ENCODE measurements at regions not wholly inside any gene's neighbourhood (a gene's known extent, or its start where the extent isn't known, plus 50 kb on each side); places are given as distances from the start of the nearest gene placed in this dataset.
"Not testable (repeated sequence)": the region's sequence is repeated elsewhere in the genome, so short reads cannot be mapped to it uniquely, and the experiment has no call there.

DNA sequence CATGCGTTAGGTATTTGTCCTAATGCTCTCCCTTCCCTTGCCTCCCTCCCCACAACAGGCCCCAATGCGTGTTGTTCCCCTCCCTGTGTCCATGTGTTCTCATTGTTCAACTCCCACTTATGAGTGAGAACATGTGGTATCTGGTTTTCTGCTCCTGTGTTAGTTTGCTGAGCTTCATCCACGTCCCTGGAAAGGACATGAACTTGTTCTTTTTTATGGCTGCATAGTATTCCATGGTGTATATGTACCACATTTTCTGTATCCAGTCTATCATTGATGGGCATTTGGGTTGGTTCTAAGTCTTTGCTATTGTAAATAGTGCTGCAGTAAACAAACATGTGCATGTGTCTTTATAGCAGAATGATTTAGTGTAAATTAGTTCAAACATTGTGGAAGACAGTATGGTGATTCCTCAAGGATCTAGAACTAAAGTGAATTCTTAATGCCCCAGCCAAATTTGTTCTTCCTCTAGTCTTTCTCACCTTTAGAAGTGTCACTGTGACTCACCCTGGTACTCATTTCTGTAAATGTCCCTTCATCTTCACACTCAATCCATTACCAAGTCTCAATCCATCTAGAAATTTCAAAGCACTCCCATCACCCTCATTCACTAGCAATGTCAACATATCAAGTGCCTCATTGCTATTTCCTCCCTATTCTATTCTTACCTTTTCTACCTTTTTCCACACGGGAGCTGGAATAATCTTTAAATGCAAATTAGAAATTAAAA lies 123.9 kb downstream of the MREG start:
- not testable (repeated sequence) for DNase-seq

DNA sequence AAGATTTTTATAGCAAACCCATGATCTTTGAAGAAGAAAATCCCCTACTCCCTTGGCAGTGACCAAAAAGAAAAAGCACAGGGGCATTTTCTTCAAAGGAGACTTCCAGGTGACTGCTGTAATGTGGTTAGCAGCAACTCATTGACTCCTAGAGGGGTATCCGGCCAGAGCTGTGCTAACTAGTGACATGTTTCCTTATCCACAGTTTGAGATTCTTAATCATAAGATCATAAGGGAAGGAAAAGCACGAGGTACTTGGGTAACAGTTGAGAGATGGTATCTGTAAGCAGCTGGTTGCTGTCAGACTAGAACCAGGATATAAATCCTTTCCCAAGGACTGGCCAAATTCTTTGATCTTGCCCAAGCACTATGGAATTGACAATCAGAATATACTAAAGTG lies 124.7 kb downstream of the MREG start:
- no peak for DNase-seq

DNA sequence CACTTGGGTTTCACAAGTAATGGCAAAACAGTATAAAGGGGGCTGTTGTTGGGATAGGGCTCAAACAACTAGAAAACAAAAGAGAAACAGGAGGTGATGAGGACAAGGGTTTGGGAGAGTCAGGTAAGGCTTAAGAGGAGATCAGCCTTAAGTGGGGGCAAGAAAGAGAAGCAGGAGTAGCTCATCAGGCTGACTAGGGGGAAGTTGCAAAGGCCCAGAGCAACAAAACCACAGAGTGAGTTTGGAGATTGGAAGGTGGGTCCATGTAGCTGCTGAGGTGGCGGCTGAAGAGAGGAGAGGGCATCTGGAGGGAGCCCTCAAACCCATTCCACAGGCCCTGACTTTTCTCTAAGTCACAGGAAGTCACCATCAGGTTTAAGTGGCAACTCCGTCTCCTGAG lies 126.0 kb downstream of the MREG start:
- DNase-seq: no peak

DNA sequence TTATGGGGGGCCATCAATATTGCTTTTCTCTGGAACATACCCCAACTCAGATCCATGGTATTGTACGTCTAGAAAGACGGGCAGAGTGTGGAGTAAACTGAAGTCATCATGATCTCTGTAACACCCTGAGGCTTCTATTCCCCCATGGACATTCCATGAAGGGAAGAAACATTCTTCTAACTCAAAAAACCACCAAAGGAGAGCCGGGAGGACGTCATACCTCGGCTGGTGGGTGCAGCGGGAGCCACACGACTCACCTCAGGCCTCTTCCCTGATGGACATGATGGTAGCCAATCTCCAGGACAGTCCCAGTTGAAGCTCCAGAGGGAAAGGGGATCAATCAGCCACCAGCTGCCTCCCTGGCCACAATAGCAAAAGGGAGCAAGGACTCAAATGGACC lies 127.3 kb downstream of the MREG start:
- DNase-seq: no peak

DNA sequence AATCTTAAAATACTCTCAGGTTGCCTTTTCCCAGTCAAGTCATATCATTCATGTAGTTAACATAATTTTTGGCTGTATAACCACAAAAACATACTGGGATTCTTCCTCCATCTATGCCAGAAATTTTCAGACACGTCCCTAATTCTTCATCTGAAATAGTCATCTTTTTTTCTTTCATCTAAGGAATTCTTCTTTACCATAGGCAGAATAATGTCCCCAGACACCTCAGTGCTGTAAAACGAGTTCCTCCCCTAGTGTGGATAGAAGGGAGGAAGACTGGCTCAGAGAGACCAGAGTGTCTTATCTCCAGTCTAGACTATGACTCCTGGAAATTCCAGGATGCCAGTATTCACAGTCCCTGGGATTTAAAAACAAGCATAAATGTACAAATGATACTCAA lies 127.8 kb downstream of the MREG start:
- no peak for DNase-seq

DNA sequence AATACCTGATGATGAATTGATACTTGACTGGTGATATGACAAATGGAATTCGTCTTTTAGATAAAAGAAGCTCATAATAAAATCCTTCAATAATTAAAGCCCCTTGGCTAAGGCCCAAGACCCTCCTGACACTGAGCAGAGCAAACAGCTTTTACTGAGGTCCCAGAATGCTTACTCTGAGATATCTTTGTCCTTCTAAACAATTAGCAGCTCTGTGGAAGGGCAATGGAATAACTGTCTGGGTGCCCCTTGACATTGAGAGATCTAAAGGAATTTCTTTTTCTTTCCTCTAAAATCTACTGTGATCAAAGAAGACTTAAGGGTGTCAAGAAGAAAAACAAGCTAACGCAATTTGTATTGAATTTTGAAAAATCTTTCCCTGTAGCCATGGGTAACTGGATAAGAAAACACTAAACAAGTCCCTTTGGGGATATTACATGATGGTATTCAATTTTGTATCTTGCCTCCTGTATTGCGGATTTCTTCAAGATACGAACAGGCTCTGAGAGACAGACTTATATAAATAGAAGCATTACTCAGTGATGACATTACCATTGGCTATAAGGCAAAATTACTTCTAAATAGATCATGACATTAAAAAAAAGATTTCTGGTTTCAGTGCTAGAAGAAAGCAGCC lies 128.8 kb downstream of the MREG start:
- DNase-seq: no peak

DNA sequence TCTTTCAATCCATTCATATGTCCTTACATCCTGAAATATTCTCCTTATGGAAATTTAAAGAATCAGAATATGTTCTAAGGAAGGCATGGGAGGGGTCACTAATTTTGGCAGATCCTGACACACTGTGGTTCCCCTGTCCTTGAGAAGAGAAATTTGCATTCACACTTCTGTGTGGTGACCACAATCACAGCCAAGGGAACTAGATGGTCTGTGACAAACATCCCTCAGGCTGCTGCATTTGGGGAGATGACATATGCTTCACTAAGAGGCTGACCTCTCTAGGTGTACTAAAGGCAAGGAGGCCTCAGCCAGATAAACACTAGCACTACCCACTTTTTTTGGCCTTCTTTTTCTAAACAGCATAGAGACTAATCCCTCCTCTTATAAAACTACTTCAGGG lies 129.6 kb downstream of the MREG start:
- no peak for DNase-seq

DNA sequence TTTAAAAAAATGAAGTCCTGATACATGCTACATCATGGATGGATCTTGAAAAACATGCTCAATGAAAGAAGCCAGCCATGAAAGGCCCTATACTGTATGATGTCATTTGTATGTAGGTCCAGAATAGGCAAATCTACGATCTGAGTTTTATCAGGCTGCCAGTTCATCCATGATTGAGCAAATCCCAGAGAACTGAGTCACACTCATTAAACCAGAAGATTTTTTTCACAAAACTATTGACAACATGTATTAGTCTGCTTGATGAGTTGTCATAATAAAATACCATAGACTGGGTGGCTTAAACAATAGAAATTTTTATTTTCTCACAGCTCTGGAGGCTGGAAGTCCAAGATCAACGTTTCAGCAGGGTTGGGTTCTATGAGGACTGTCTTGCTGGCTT lies 130.7 kb downstream of the MREG start:
- DNase-seq: no peak

DNA sequence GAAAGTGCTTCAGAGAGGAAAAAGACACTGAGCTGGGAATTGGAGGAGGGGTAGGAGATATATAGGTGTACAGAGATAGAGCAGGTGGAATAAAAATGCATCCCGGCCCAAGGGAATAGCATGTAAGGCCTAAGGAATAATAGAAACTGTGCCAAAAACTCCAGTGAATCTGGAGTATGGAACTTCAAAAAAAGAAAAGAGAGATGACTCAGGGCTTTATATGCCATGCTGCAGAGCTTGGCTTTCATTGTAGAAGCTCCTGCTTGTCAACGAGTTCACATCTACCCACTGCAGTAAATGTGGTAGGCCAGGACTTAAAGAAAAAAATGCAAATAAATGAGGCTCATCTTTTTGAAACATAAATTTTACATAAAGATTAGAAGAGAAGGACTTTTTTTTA lies 131.8 kb downstream of the MREG start:
- DNase-seq: no peak

DNA sequence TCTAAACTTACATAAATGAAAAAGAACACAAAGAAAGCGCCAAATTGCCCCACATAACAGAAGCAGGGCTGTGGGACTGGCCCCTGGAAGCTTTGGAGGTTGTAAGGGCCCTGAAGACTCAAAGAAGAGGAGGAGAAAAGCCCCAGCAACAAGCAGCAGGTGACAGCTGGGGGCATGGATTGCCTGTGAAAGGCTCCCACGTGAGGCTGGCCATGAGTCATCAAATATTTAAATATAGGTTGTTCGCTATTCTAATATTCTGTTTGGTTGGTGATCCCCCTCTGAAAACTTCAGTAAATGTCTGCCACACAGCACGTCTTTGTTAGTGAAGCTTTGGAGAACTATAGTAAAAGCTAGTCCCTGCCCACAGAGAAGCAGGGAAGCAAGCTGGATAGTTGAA lies 132.4 kb downstream of the MREG start:
- no peak for DNase-seq

DNA sequence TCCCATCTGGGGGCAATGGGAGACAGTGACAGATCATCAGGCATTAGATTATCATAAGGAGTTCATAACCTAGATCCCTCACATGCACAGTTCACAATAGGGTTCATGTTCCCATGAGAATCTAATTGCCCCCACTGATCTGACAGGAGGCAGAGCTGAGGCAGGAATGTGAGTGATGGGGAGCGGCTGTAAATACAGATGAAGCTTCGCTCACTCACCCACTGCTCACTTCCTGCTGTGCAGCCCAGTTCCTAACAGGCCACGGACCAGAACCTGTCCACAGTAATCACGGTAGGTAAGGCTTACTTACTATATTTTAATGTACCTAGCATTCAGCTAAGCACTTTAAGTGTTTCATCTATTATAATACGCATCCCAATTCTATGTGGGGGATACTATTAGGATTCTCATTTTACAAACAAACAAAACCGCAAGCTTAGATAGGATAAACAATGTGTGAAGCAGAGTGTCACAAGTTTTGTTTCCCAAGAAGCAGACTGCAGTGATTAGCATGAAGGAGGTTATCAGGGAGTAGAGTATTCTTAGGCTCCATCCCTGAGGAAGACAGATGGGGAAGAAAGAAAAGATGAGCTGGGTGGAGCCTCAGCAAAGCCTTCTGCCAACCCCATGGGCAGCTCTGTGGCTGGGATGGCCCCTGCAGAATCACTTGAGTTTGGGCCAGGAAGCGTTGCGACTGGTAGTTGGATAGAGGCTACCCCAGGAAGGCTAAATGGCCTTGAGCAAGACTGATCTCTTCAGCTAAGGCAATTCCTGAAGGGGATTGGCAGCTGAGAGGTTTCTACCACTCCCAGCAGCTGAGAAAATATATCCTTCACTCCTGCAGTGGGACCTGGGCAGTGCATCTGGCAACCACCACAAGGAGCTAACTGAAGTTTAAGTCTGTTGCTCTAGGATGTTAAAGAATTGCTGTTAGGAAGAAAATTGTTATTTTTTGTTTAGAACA lies 133.1 kb downstream of the MREG start:
- DNase-seq: no peak

DNA sequence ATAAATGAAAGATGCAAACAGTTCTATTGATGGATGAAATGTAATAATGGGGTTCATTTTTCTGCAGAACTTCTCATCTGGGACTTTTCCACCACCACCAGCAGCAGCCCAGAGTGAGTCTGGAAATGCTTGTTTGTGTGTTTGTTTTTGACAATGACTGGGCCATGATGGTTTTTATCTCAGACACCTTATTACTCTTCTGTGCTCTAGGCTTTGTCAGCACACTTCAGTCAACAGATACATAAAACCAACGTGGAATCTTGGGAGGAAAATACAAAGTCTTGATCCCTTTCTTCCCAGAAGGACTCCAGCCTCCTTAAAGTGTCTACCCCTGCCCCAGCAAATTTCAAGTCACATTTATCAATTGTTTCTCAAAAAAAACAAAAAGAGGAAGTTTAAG lies 134.0 kb downstream of the MREG start:
- DNase-seq: no peak

DNA sequence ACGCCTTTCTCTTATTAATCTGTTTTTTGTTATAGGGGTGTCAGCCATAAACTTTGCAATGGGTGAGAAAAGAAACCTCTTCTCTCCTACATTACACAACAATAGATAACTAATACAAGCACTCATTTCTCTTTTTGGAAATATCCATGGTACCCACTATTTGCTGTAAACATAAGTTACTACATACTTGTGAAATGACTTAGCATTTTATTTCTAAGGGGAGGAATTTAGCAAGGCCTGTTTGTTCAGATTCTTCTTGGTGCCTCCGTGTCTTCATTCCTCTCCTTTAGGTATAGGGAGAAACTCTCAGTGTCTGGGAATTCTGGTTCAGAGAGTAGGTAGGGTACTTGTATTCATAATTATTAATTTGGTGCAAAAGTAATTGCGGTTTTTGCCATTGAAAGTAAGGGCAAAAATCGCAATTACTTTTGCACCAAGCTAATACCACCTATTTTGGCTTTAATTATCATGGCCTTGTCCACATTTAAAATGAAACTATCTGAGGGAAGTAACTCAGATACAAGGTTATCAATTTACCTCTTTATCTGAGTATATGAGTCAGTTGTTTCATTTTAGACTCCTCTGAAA lies 134.8 kb downstream of the MREG start:
- no peak for DNase-seq

DNA sequence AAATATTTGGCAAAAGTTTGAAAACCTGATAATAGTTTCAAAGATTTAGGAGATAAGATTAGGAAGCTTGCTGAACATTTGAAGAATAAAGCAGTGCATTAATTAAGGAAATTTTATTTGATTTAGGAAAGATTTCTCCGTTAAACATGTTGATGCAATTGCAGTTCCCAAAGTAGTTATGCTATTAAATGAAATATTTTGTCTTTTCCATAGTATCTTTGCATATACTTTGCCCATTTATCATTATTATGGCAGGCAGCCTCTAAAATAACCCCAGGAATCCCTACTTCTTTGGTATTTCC lies 136.5 kb downstream of the MREG start:
- no peak for DNase-seq

DNA sequence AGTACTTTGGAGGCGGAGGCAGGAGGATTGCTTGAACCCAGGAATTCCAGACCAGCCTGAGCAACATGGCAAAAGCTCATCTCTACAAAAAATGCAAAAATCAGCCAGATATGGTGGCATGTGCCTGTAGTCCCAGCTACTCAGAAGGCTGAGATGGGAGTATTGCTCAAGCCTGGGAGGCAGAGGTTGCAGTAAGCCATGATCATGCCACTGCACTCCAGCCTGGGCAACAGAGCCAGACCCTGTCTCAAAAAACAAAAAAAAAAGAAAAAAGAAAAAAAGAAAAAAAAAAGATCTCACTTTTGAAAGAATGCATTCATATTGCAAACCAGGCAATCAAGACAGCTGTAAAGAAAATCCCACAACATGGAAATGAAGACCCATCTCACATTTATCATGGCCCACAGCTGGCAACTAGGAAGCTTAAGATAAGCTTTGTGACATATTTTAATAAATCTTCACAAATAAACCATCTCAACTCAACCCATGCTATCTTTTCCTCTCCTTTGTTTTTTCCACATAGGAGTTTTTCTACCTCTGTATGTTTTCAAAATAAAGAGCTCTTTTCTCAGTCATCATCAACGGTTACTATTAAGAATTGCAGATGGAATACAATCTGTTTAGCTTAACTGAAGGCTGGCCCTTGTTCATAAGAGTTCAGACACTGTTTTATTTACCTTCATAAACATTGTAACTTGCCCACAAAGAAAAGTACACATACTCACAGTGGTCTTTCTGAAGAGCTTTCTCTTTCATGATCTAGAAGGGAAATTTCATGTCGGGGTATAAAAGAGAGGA lies 137.0 kb downstream of the MREG start:
- DNase-seq: no peak

DNA sequence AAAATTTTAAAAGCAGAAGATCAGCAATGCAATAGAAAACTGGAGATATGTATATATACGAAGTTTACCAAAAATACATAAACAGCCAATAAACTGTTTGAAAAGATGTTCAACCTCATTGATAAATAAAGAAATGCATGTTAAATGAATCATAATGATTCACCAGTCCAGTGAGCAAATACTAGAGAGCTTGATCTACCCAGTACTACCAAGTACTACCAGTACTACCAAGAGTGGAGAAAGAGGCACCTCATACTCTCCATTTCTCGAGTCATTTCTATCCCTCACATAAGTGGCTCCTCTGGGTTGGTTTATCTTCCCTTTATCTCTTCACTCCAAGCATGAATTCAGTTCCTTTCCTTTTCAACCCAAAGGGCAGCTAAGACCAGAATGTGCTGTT lies 138.9 kb downstream of the MREG start:
- no peak for DNase-seq

DNA sequence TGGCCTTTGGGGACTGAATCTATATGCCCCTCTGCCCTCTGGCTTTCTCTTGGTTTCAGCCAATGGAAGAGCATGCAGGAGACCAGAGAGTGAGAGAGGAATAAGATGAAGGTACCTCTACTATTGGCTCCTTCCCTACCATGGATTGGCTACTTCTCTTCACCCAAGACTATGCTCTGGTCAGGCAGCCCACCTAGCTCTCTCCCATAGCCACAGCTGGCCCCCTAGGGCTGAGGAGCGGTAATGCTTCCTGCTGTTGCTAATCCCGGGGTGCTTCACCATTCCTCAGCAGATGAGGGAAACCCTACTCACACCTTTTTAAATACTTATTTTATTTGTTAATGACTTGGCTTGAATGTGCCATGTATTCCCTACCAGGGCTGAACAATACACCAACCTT lies 142.4 kb downstream of the MREG start:
- DNase-seq: no peak

DNA sequence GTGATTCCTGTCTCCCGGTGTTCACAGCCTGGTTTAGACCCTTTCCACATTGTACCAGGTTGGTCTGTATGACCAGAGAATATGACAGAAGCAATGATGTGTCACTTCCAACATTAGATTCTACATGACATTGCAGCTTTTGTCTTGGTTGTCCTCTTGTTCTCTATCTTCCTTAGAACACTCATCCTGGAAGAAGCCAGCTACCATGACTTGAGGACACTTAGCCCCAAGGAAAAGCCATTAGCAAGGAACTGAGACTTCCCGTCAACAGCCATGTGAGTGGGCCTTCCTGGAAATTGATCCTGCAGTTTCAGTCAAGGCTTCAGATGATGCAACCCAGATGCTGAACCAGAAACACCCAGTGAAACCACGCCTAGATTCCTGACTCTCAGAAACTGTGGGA lies 143.3 kb downstream of the MREG start:
- no peak for DNase-seq

DNA sequence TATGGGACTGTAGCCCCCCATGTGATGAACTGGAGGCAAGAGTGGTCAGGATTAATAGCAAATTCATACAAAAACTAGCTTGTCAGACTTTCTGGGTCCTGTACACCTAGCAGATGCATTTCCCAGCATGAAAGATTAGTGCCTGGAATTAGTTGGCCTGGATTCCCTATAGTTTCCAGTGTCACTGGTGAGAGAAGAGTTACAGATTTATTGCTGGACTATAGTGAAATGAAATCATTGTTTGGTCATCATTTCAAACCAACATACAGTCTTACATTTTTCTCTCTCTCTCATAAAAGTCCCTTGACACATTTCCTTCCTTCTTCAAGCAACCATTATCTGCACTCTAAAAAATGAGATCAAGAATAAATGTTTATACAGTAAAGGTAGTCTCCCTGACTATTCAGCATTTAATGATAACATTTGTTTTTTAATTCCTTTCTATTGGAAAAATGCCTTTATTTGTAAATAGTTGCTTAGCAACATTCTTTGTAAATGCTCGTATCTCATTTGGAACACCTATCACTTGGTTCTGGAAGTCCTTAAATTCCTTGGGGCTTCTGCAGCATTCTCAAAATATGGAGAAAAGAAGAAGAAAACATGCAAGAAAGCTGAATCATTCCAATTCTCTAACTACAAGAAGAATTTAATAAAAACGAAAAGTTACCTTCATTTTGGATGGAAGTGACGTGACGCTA lies 144.4 kb downstream of the MREG start:
- no peak for DNase-seq

DNA sequence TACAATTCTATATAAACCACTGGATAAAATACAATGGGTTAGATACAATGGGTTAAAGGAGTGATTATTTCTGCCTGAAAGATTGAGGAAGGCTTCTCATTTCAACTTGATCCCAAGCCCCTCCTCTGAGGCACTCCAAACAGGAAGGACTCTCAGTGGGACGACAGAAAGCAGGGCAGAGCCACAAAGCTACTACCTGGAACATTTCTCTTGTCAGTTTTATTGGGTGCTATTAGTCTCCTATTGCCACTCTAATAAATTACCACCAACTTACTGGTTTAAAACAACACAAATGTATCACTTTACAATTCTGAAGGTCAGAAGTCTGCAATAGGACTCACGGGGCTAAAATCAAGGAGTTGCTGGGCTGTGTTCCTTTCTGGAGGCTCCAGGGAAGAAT lies 146.7 kb downstream of the MREG start:
- no peak for DNase-seq

DNA sequence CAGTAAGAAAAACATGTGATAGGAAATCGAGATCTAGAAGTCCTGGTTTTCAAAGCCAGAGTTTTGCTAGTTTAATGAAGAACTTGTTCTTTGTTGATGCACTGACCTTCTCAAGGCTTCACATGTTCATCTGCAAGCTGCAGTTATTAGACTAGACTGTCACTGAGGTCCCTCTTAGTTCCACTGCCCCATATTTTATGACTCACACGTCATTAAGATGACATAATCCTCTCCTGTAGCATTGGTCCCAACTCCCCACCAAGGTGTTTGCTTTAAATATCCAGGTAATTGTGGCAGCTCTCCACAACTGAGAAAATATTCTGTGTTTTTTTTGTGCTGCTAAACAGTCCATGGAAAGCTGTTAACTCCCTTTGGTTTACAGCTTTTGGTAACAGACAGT lies 149.7 kb downstream of the MREG start:
- no peak for DNase-seq

DNA sequence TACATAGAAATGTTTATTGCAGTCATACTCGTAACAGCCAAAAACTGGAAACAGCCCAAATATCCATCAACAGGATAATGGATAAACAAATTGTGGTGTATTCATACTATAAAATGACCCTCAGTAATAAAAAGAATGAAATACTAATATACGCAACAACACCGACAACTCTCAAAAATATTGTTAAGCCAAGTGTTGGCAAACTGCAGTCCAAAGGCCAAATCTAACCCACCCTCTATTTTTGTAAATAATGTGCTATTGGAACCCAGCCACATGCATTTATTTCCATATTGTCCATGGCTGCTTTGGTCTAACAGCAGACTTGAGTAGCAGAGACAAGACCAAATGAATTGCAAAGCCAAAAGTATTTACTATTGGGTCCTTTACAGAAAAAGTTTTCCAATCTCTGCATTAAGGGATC lies 151.0 kb downstream of the MREG start:
- DNase-seq: no peak

Data from T1000 (cell line).